ENCODE measurements at regions not wholly inside any gene's neighbourhood (a gene's known extent, or its start where the extent isn't known, plus 50 kb on each side); places are given as distances from the start of the nearest gene placed in this dataset.

DNA sequence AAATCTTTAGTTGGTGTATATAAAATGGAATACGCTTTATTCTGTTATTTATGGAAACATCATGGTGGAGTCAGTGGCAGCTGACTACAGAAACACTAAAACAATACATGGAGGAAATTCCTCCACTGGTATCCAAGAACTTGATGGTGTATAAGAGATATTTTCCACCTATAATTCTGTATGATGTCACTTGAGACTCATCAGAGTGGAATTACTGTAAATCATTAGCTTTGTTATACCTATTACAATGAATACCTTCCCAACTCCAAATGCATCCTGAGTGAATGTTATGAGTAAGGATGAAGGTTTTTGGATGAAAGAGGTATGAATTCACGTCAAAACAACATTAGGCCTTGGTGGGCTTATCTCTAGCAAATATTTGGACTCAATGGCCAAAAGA, 258.5 kb upstream of the SORL1-AS1 start:
- no peak overlapping the region for H3K27ac ChIP-seq
- no peaks in the 10 kb centered on the region for H3K27me3 ChIP-seq
- DNase-seq, result no peak
- H3K4me3 ChIP-seq (replicated peaks in 1 of 3), result no peak overlapping the region
- WGBS, 2 donors, result 90 to 91% methylated on average over 2 of the region's 2 CpGs
- H3K36me3 ChIP-seq, result no peaks in the 10 kb centered on the region
- no peaks in the 10 kb centered on the region for H3K9me3 ChIP-seq
- intact Hi-C loops (cut with DNase I), result no loop called here
- TF ChIP-seq, protein P1, sequence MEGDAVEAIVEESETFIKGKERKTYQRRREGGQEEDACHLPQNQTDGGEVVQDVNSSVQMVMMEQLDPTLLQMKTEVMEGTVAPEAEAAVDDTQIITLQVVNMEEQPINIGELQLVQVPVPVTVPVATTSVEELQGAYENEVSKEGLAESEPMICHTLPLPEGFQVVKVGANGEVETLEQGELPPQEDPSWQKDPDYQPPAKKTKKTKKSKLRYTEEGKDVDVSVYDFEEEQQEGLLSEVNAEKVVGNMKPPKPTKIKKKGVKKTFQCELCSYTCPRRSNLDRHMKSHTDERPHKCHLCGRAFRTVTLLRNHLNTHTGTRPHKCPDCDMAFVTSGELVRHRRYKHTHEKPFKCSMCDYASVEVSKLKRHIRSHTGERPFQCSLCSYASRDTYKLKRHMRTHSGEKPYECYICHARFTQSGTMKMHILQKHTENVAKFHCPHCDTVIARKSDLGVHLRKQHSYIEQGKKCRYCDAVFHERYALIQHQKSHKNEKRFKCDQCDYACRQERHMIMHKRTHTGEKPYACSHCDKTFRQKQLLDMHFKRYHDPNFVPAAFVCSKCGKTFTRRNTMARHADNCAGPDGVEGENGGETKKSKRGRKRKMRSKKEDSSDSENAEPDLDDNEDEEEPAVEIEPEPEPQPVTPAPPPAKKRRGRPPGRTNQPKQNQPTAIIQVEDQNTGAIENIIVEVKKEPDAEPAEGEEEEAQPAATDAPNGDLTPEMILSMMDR (IDR thresholded peaks at IDR 0.05), result no peak
- no peak for TF ChIP-seq POLR2A (IDR thresholded peaks at IDR 0.05)
- no peaks in the 10 kb centered on the region for H3K4me1 ChIP-seq

DNA sequence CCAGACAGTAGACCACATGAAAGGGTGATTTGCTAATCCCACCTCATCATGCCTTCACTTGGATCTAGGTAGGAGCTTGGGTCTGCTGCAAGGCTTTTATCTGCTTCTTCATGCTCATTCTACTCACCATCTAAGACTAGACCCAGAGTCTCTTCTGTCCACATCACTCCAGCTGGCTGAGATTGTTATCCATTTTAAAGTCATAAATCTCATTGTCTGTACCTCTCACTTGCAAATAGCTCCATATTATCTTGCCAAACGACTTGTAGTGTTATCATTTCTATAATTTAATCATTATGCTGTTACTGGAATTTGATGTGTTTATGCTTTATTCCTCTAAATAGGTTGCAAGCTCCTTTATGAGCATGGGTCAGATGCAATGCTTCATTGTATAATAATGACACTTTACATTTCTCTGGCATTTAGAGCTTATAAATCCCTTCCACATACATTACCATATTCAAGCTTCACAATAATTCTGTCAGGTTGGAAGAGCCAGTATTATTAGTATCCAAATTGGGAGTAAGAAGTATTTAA, 254.2 kb upstream of the SORL1-AS1 start:
- H3K27ac ChIP-seq, result no peak overlapping the region
- no peak overlapping the region for H3K4me3 ChIP-seq (replicated peaks in 1 of 3)
- no peaks in the 10 kb centered on the region for H3K27me3 ChIP-seq
- H3K36me3 ChIP-seq, result no peaks in the 10 kb centered on the region
- no peak for DNase-seq
- WGBS, 2 donors, result 54 to 71% methylated on average over 1 of the region's 1 CpG
- H3K9me3 ChIP-seq, result no peaks in the 10 kb centered on the region
- TF ChIP-seq, protein P1 (IDR thresholded peaks at IDR 0.05), result no peak
- TF ChIP-seq POLR2A (IDR thresholded peaks at IDR 0.05), result no peak
- intact Hi-C loops (cut with DNase I), result no loop called here
- H3K4me1 ChIP-seq, result no peaks in the 10 kb centered on the region

DNA sequence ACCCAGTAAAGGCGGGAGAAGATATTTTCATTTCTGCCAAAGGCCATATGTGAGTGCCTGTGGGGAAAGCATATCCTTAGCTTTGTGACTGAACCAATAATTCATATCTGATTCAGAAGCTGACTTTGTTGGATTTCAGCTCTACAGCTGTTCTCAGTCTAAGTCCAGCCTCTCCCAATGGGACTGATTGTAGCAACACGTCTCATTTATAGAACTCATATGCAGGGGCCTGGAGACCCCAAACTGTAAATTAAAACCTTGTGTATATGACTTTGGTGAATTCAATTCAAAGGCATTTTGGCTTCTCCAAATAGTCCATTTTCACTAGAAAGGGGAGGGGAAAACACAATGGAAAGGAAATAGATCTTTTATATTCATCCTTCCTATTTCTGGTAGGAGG, 250.4 kb upstream of the SORL1-AS1 start:
- intact Hi-C loops (cut with DNase I), result no loop called here
- H3K36me3 ChIP-seq, result no peaks in the 10 kb centered on the region
- no peak overlapping the region for H3K4me3 ChIP-seq (replicated peaks in 1 of 3)
- WGBS, 2 donors, result 69 to 77% methylated on average over 2 of the region's 2 CpGs
- DNase-seq, result no peak
- H3K9me3 ChIP-seq, result no peaks in the 10 kb centered on the region
- H3K27ac ChIP-seq, result no peak overlapping the region
- no peaks in the 10 kb centered on the region for H3K4me1 ChIP-seq
- no peak for TF ChIP-seq POLR2A (IDR thresholded peaks at IDR 0.05)
- no peaks in the 10 kb centered on the region for H3K27me3 ChIP-seq

DNA sequence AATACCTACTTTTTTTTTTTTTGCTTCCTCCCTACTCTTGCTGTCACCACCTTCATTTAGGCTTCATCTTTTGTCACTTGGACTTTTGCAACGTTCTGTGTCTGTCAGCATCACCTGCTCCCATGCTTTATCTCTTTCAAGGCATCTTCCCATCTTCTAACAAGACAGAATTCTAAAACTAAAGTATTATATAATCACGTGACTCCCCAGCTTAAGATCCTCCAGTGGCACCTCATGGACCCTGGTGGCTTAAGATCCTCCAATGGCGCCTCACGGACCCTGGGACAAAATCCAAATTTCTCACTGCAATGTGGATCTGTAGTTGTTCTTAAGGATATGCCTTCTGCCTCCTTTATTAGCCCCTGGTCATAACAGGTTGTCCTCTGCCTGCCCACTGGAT, 248.2 kb upstream of the SORL1-AS1 start:
- H3K4me1 ChIP-seq, result no peaks in the 10 kb centered on the region
- H3K27ac ChIP-seq, result no peak overlapping the region
- intact Hi-C loops (cut with DNase I), result no loop called here
- no peaks in the 10 kb centered on the region for H3K9me3 ChIP-seq
- no peak overlapping the region for H3K4me3 ChIP-seq (replicated peaks in 1 of 3)
- TF ChIP-seq, protein P1 (IDR thresholded peaks at IDR 0.05), result no peak
- no peaks in the 10 kb centered on the region for H3K36me3 ChIP-seq
- no peaks in the 10 kb centered on the region for H3K27me3 ChIP-seq
- 83 to 92% methylated on average over 4 of the region's 4 CpGs for WGBS, 2 donors
- DNase-seq, result no peak

DNA sequence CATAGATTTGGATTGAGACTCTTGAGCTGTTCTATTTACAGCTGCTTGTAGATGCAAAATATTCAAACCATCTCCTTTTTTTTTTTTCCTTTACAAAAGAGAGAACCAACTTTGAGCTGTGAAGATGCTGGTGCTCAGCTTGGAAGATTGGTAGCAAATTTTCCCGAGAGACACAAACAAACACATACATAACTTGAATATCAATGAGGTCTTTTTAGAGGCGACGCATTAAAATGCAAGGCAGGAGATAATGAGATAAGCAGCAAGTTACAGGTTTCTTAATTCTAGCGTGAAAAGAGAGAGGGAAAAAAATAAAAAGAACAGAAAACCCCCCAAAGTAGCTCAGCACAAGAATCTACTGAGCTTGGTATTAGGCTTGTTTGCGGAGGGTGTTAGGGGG, 247.0 kb upstream of the SORL1-AS1 start:
- no peak for DNase-seq
- H3K4me3 ChIP-seq (replicated peaks in 1 of 3), result no peak overlapping the region
- H3K36me3 ChIP-seq, result no peaks in the 10 kb centered on the region
- TF ChIP-seq POLR2A (IDR thresholded peaks at IDR 0.05), result no peak
- TF ChIP-seq, protein P1 (IDR thresholded peaks at IDR 0.05), result no peak
- 70 to 71% methylated on average over 5 of the region's 5 CpGs for whole genome bisulfite sequencing, 2 donors
- intact Hi-C loops (cut with DNase I), result no loop called here
- no peaks in the 10 kb centered on the region for H3K4me1 ChIP-seq
- H3K27ac ChIP-seq, result no peak overlapping the region
- no peaks in the 10 kb centered on the region for H3K9me3 ChIP-seq
- no peaks in the 10 kb centered on the region for H3K27me3 ChIP-seq

Data from thyroid gland (tissue), 4 donors.